Lung (tissue), 11 donors: ENCODE measurements at regions not wholly inside any gene's neighbourhood (a gene's known extent, or its start where the extent isn't known, plus 50 kb on each side); places are given as distances from the start of the nearest gene placed in this dataset.

Source experiments
- ATAC-seq: fragments of 200-7000 bp; cut with Tn5 transposase; one replicate; pipeline ENCODE4 v1.9.1; 2020; ENCODE audit warnings: moderate number of reproducible peaks; ENCODE audit not compliant: insufficient read depth, low FRiP score
- DNase-seq, 3 donors: peaks; one replicate each; pipeline ENCODE4 v3.0.0-alpha.2; 2013 to 2017
- H3K27ac ChIP-seq, 2 donors: one replicate each; pipeline ENCODE4 v1.5.1; 2013; ENCODE audit warnings: mild to moderate bottlenecking in 2 of 2, moderate library complexity in 2 of 2, control low read depth in 1 of 2, inconsistent platforms in 1 of 2, low read depth in 1 of 2, low read length in 1 of 2
- H3K27me3 ChIP-seq, 3 donors: one replicate each; pipeline ENCODE4 v1.5.1; 2013; ENCODE audit warnings: low read length in 2 of 3; ENCODE audit not compliant: control insufficient read depth in 3 of 3, insufficient read depth in 3 of 3
- H3K36me3 ChIP-seq, 4 donors: one replicate each; pipeline ENCODE4 v1.5.1; 2013; ENCODE audit warnings: low read length in 4 of 4, mild to moderate bottlenecking in 1 of 4, moderate library complexity in 1 of 4; ENCODE audit not compliant: control insufficient read depth in 4 of 4, insufficient read depth in 4 of 4
- H3K4me1 ChIP-seq, 5 donors: one replicate each; pipeline ENCODE4 v1.5.1; 2013; ENCODE audit warnings: low read length in 5 of 5, mild to moderate bottlenecking in 2 of 5, moderate library complexity in 1 of 5; ENCODE audit not compliant: control insufficient read depth in 5 of 5, insufficient read depth in 5 of 5
- H3K4me3 ChIP-seq: one replicate; pipeline ENCODE4 v1.5.1; 2013; ENCODE audit warnings: mild to moderate bottlenecking, control low read depth, moderate library complexity
- H3K9ac ChIP-seq, 2 donors: one replicate each; pipeline ENCODE4 v1.5.1; 2013; ENCODE audit warnings: low read length in 2 of 2, control low read depth in 1 of 2; ENCODE audit not compliant: insufficient read depth in 1 of 2
- H3K9me3 ChIP-seq, 4 donors: one replicate each; pipeline ENCODE4 v1.5.1; 2013; ENCODE audit warnings: low read length in 3 of 4, mild to moderate bottlenecking in 1 of 4, moderate library complexity in 1 of 4; ENCODE audit not compliant: control insufficient read depth in 4 of 4, insufficient read depth in 3 of 4
- WGBS, 2 donors: extraction: QIAGEN DNeasy Blood & Tissue Kit; methylation state at CpG; one replicate each; pipeline ENCODE4 v1.1.7; 2013; 5-methylcytosine and 5-hydroxymethylcytosine counted together
- TF ChIP-seq, protein P1 (sequence below): IDR thresholded peaks from 2 replicates; pipeline ENCODE4 v1.5.1; 2012; ENCODE audit warnings: mild to moderate bottlenecking; ENCODE audit errors: control extremely low read depth, extremely low read depth
- donor health status: control.
- donor health status: control.
- donor health status: Bipolar disorder and iron deficiency.
- donor health status: healthy.
- donor health status: DM: yes; HTN: yes; CAD: no.

DNA sequence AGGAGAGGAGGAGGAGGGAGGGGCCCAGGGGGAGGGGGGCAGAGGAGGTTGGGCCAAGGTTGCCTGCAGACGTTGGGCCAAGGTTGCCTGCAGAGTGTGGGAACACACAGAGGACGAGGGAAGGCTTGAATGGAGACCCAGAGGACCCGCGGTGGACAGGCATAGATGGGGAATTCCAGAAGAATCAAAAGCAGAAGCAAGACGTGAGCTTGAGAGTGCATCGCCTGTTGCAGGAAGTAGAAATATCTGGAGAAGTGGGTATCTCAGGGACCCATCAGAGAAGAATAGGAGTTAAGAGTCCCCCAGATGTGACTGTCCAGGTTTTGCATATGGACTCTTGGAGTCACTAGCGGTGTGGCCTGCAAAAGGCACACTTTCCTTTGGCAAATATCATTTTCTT lies 670.2 kb downstream of the TBC1D22A start:
- H3K4me3 ChIP-seq: no peak overlapping the region
- DNase-seq (no peak), ATAC-seq (no peak)
- no peak overlapping the region for H3K27ac ChIP-seq
- no peaks in the 10 kb centered on the region for H3K36me3 ChIP-seq
- 67 to 70% methylated on average over 7 of the region's 7 CpGs for WGBS, 2 donors
- no peak overlapping the region for H3K9ac ChIP-seq
- TF ChIP-seq, protein P1, sequence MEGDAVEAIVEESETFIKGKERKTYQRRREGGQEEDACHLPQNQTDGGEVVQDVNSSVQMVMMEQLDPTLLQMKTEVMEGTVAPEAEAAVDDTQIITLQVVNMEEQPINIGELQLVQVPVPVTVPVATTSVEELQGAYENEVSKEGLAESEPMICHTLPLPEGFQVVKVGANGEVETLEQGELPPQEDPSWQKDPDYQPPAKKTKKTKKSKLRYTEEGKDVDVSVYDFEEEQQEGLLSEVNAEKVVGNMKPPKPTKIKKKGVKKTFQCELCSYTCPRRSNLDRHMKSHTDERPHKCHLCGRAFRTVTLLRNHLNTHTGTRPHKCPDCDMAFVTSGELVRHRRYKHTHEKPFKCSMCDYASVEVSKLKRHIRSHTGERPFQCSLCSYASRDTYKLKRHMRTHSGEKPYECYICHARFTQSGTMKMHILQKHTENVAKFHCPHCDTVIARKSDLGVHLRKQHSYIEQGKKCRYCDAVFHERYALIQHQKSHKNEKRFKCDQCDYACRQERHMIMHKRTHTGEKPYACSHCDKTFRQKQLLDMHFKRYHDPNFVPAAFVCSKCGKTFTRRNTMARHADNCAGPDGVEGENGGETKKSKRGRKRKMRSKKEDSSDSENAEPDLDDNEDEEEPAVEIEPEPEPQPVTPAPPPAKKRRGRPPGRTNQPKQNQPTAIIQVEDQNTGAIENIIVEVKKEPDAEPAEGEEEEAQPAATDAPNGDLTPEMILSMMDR: no peak
- H3K27me3 ChIP-seq: peaks cover 0 to 3% (median 0%) of the 10 kb centered on the region in 3 donors
- no peaks in the 10 kb centered on the region for H3K4me1 ChIP-seq
- peaks cover 0 to 13% (median 5%) of the 10 kb centered on the region in 4 donors for H3K9me3 ChIP-seq

DNA sequence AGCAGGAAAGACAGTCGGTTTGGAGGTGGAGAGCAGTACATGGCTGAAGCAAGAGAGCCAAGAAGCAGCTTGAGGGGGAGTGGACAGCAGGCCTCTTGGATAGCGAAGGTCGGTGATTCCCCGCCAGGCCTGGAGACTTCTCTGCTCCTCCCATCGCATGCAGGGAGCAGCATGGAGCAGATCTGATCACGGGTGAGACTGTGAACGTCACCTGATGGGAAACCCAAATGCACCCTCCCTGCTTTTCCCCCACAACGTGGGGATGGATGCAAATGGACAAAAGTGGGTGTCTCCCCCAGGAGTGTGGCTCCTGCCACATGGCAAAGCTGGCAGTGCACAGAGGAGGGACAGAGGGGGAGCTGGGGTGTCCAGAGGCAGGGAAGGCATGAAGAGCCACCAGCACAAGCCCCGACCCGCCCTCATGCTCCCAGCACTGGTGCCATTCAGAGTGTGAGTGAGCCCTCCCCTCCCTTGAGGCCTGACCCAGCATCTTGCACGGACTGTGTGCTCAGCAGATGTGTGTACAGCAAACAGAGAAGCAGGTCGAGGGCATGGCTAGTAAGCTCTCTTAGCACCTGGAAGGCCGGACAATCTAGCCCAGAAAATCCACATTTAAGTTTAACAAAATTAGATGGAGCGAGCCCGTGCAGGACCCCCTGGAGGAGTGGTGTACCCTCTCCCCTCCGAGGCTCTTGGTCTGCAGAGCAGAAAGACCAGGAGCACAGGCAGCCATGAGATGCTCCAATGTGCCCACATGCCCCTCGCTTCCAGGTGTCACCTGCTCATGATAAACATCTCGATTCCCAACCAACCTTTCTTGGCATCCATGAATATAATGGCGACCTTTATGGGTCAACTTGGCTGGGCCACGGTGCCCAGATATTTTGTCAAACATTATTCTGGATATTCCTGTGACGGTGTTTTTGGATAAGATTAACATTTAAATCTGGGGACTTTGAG lies 661.7 kb downstream of the TBC1D22A start:
- no peak overlapping the region for H3K4me3 ChIP-seq
- no peaks in the 10 kb centered on the region for H3K36me3 ChIP-seq
- no peak overlapping the region for H3K27ac ChIP-seq
- H3K9me3 ChIP-seq: peaks cover 0 to 2% (median under 1%) of the 10 kb centered on the region in 4 donors
- WGBS, 2 donors: 83% methylated on average over 21 of the region's 21 CpGs
- no peak for ATAC-seq
- H3K4me1 ChIP-seq: no peaks in the 10 kb centered on the region
- no peak overlapping the region for H3K9ac ChIP-seq
- TF ChIP-seq, protein P1: no peak
- DNase-seq: no peak
- no peaks in the 10 kb centered on the region for H3K27me3 ChIP-seq

DNA sequence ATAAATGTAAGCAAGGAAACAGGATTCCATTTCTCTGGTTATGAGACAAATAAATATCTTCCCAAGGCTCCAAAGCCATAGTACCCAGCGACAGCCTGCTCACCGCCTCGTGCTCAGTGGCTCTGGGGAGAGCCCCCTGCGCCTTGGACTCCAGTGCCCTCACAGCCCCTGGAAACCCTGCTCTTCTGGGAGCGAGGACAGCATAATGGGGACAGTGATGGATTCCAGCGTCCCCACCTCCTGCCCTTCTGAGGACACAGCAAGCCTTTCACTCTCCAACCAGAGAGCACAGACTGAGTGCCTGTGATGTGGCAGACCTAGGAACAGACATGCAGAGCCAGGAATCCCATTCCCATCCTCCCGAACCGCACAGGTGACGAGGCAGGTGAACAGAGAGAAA lies 660.8 kb downstream of the TBC1D22A start:
- no peak overlapping the region for H3K9ac ChIP-seq
- TF ChIP-seq, protein P1: no peak
- no peak overlapping the region for H3K4me3 ChIP-seq
- DNase-seq: no peak
- H3K36me3 ChIP-seq: no peaks in the 10 kb centered on the region
- 72 to 86% methylated on average over 9 of the region's 9 CpGs for WGBS, 2 donors
- ATAC-seq: no peak
- no peak overlapping the region for H3K27ac ChIP-seq
- no peaks in the 10 kb centered on the region for H3K27me3 ChIP-seq
- no peaks in the 10 kb centered on the region for H3K4me1 ChIP-seq
- H3K9me3 ChIP-seq: peaks cover 0 to 1% (median under 1%) of the 10 kb centered on the region in 4 donors
